B cell (primary cell): ENCODE measurements at regions not wholly inside any gene's neighbourhood (a gene's known extent, or its start where the extent isn't known, plus 50 kb on each side); places are given as distances from the start of the nearest gene placed in this dataset.

ENCODE experiments used
- ATAC-seq: fragments of 200-7000 bp; cut with Tn5 transposase; one replicate; pipeline ENCODE4 v1.10.0; 2021; ENCODE audit warnings: low read depth, mild to moderate bottlenecking, moderate number of reproducible peaks, moderate library complexity
- CTCF ChIA-PET: fragments of 350-600 bp; sonication (Branson Sonifier 250); formaldehyde crosslinking; loops from one replicate; lab custom pipeline; 2021; ENCODE audit warnings: antibody characterized with exemption, inconsistent platforms; lab: Charles Lee
- POLR2A ChIA-PET: fragments of 350-600 bp; sonication (Branson Sonifier 250); formaldehyde crosslinking; loops from one replicate; lab custom pipeline; 2021; ENCODE audit warnings: antibody characterized with exemption; lab: Charles Lee
- DNase-seq: peaks from one replicate; pipeline ENCODE4 v3.0.0; 2013
- H2AFZ ChIP-seq: 2 replicates; pipeline ENCODE4 v1.6.1; 2012; ENCODE audit warnings: mild to moderate bottlenecking, low read depth, low read length; ENCODE audit not compliant: insufficient read depth, poor library complexity, severe bottlenecking
- H3K27ac ChIP-seq, 2 donors: 1 replicate in 1 of 2; 2 replicates in 1 of 2; pipeline ENCODE4 v1.5.1; 2012 to 2013; ENCODE audit warnings: low read length in 2 of 2, mild to moderate bottlenecking in 2 of 2, moderate library complexity in 1 of 2
- H3K27me3 ChIP-seq, 4 experiments: fragments of 200-600 bp in 1 of 4; sonication (generic) in 1 of 4; replicated peaks in 1 of 4; 1 replicate in 2 of 4; 2 replicates in 2 of 4; pipeline versions ENCODE4 v1.6.1 to v1.7.0; 2013 to 2016; ENCODE audit warnings: low read length in 3 of 4, mild to moderate bottlenecking in 2 of 4, mixed read lengths in 1 of 4, moderate library complexity in 1 of 4; ENCODE audit not compliant: insufficient read depth in 4 of 4, control insufficient read depth in 3 of 4; ENCODE audit errors: control extremely low read depth in 1 of 4
- H3K36me3 ChIP-seq, 2 experiments: replicated peaks in 1 of 2; 1 replicate in 1 of 2; 2 replicates in 1 of 2; pipeline versions ENCODE4 v1.6.1 to v1.7.1; 2013; ENCODE audit warnings: low read length in 1 of 2; ENCODE audit not compliant: insufficient read depth in 2 of 2, control insufficient read depth in 1 of 2; ENCODE audit errors: control extremely low read depth in 1 of 2, extremely low read depth in 1 of 2
- H3K4me1 ChIP-seq, 2 donors: fragments of 200-600 bp in 1 of 2; sonication (generic) in 1 of 2; 1 replicate in 1 of 2; 2 replicates in 1 of 2; pipeline versions ENCODE4 v1.5.1 to v1.6.1; 2013 to 2017; ENCODE audit warnings: low read length in 2 of 2; ENCODE audit not compliant: control insufficient read depth in 2 of 2, insufficient read depth in 2 of 2
- H3K4me2 ChIP-seq: replicated peaks from 2 replicates; pipeline ENCODE3; 2012; ENCODE audit warnings: mild to moderate bottlenecking, low read depth, low read length; ENCODE audit not compliant: poor library complexity, severe bottlenecking
- H3K4me3 ChIP-seq, 5 experiments: fragments of 200-600 bp in 1 of 5; sonication (generic) in 1 of 5; 1 replicate in 3 of 5; 2 replicates in 2 of 5; pipeline versions ENCODE4 v1.5.1 to v1.7.0; 2011 to 2016; ENCODE audit warnings: low read length in 4 of 5, mild to moderate bottlenecking in 4 of 5, low read depth in 2 of 5, control low read depth in 1 of 5, moderate library complexity in 1 of 5; ENCODE audit not compliant: insufficient read depth in 1 of 5; ENCODE audit errors: control extremely low read depth in 1 of 5, extremely low read depth in 1 of 5
- H3K79me2 ChIP-seq: fragments of 200-600 bp; sonication (generic); one replicate; pipeline ENCODE4 v1.6.0; 2016; ENCODE audit warnings: low read length; ENCODE audit not compliant: control insufficient read depth, insufficient read depth
- H3K9ac ChIP-seq: fragments of 200-600 bp; sonication (generic); 2 replicates; pipeline ENCODE4 v1.6.1; 2017; ENCODE audit warnings: mild to moderate bottlenecking, low read length, moderate library complexity
- H3K9me3 ChIP-seq, 3 donors: one replicate each; pipeline versions ENCODE4 v1.6.1 to v1.7.1; 2013; ENCODE audit warnings: low read length in 2 of 3; ENCODE audit not compliant: control insufficient read depth in 2 of 3, insufficient read depth in 1 of 3; ENCODE audit errors: control extremely low read depth in 1 of 3
- H4K20me1 ChIP-seq: 2 replicates; pipeline ENCODE4 v1.6.0; 2012; ENCODE audit warnings: mild to moderate bottlenecking, low read length; ENCODE audit not compliant: insufficient read depth, control insufficient read depth, poor library complexity, severe bottlenecking
- H3K27ac Mint-ChIP-seq: one replicate; pipeline ENCODE4 v1.8.0; 2021; ENCODE audit warnings: mixed read lengths
- H3K27me3 Mint-ChIP-seq: one replicate; pipeline ENCODE4 v1.8.0; 2021; ENCODE audit warnings: mixed read lengths
- H3K4me1 Mint-ChIP-seq: one replicate; pipeline ENCODE4 v1.8.0; 2021; ENCODE audit warnings: mixed read lengths
- H3K4me3 Mint-ChIP-seq: one replicate; pipeline ENCODE4 v1.8.0; 2021; ENCODE audit warnings: mixed read lengths
- H3K9me3 Mint-ChIP-seq: one replicate; pipeline ENCODE4 v1.8.0; 2022; ENCODE audit warnings: mixed read lengths; ENCODE audit not compliant: insufficient read depth
- CTCF ChIP-seq: fragments of 200-600 bp; IDR thresholded peaks from one replicate; pipeline ENCODE4 v1.8.0; 2022; ENCODE audit warnings: antibody characterized with exemption, mild to moderate bottlenecking
- EZH2 ChIP-seq: IDR thresholded peaks from 2 replicates; pipeline ENCODE4 v1.6.1; 2012; ENCODE audit warnings: borderline replicate concordance, low read depth, mild to moderate bottlenecking, moderate library complexity, low read length; ENCODE audit not compliant: insufficient read depth, poor library complexity, severe bottlenecking
- intact Hi-C: fragments of 100-400 bp; cut with micrococcal nuclease; formaldehyde crosslinking; loops from one replicate; pipeline ENCODE4 v1.10.0; 2022

- Histone ChIP-seq H3K4me2 (no peak overlapping the region), H3K36me3 (no peaks in the 10 kb centered on the region), H3K4me1 (no peaks in the 10 kb centered on the region), H2AFZ (no peak overlapping the region), H3K27ac (no peak overlapping the region), H3K9me3 (no peaks in the 10 kb centered on the region), H3K4me3 (no peak overlapping the region), H3K9ac (no peak overlapping the region), H4K20me1 (no peaks in the 10 kb centered on the region), H3K79me2 (no peaks in the 10 kb centered on the region), H3K27me3 (no peaks in the 10 kb centered on the region)
- H3K27ac Mint-ChIP-seq = no peak overlapping the region
- ATAC-seq (no peak), DNase-seq (no peak)
- TF ChIP-seq CTCF = no peak
- TF ChIP-seq EZH2 = no peak
- ChIA-PET POLR2A (no interaction called here), CTCF (no interaction called here)
- no peaks in the 10 kb centered on the region for H3K27me3 Mint-ChIP-seq
- no peak overlapping the region for H3K4me3 Mint-ChIP-seq
- H3K4me1 Mint-ChIP-seq = no peaks in the 10 kb centered on the region
- intact Hi-C loops = no loop called here
- no peaks in the 10 kb centered on the region for H3K9me3 Mint-ChIP-seq
These were observed 285.1 kb downstream of the RBM43 start for GRCh38 chr2:150976604-150977003.

- no peak overlapping the region for H3K27ac Mint-ChIP-seq
- Histone ChIP-seq H2AFZ (no peak overlapping the region), H3K79me2 (no peaks in the 10 kb centered on the region), H3K9ac (no peak overlapping the region), H3K4me1 (no peaks in the 10 kb centered on the region), H3K27ac (no peak overlapping the region), H4K20me1 (no peaks in the 10 kb centered on the region), H3K4me2 (no peak overlapping the region), H3K4me3 (no peak overlapping the region), H3K9me3 (no peaks in the 10 kb centered on the region), H3K27me3 (no peaks in the 10 kb centered on the region), H3K36me3 (no peaks in the 10 kb centered on the region)
- H3K27me3 Mint-ChIP-seq = no peaks in the 10 kb centered on the region
- no peak for TF ChIP-seq CTCF
- TF ChIP-seq EZH2 = no peak
- intact Hi-C loops = no loop called here
- ChIA-PET POLR2A (no interaction called here), CTCF (no interaction called here)
- ATAC-seq (no peak), DNase-seq (no peak)
- H3K4me3 Mint-ChIP-seq = no peak overlapping the region
- no peaks in the 10 kb centered on the region for H3K9me3 Mint-ChIP-seq
- no peaks in the 10 kb centered on the region for H3K4me1 Mint-ChIP-seq
These were observed 286.8 kb downstream of the RBM43 start for GRCh38 chr2:150974864-150975263.
